Pancreas (tissue), 10 donors: ENCODE measurements at regions not wholly inside any gene's neighbourhood (a gene's known extent, or its start where the extent isn't known, plus 50 kb on each side); places are given as distances from the start of the nearest gene placed in this dataset.

Experiments
- ATAC-seq, 4 donors: fragments of 200-7000 bp; cut with Tn5 transposase; one replicate each; pipeline versions ENCODE4 v1.8.0 to v1.9.1; 2020; ENCODE audit warnings: mild to moderate bottlenecking in 4 of 4, moderate library complexity in 4 of 4
- DNase-seq, 6 donors: peaks; one replicate each; pipeline ENCODE4 v3.0.0-alpha.2; 2020
- FAIRE-seq: peaks from 2 replicates; lab custom pipeline; 2012; peaks lifted over from hg19 to GRCh38; lab: Jason Lieb, UNC
- H3K27ac ChIP-seq, 4 donors: fragments of 200-600 bp; sonication (generic); 1 replicate in 3 of 4; 2 replicates in 1 of 4; pipeline versions ENCODE4 v1.5.0 to v1.8.0; 2020
- H3K27me3 ChIP-seq, 4 donors: fragments of 200-600 bp; one replicate each; pipeline ENCODE4 v1.8.0; 2021
- H3K36me3 ChIP-seq, 3 donors: fragments of 200-600 bp; sonication (generic) in 1 of 3; one replicate each; pipeline versions ENCODE4 v1.5.0 to v1.8.0; 2020 to 2021
- H3K4me1 ChIP-seq, 3 donors: fragments of 200-600 bp; one replicate each; pipeline ENCODE4 v1.8.0; 2021
- H3K4me3 ChIP-seq, 4 donors: fragments of 200-600 bp; sonication (generic) in 2 of 4; one replicate each; pipeline versions ENCODE4 v1.5.0 to v1.8.0; 2020 to 2021
- H3K9me3 ChIP-seq, 4 donors: fragments of 200-600 bp; one replicate each; pipeline ENCODE4 v1.8.0; 2021
- CTCF ChIP-seq, 4 donors: fragments of 200-600 bp; sonication (generic) in 3 of 4; IDR thresholded peaks; one replicate each; pipeline versions ENCODE4 v1.5.0 to v1.8.0; 2021; ENCODE audit warnings: antibody characterized with exemption in 4 of 4
- WGBS, 2 donors: extraction: QIAGEN DNeasy Blood & Tissue Kit; methylation state at CpG; one replicate each; pipeline ENCODE4 v1.1.7; 2013; 5-methylcytosine and 5-hydroxymethylcytosine counted together
- intact Hi-C, 3 donors: fragments of 100-400 bp; cut with DNase I; formaldehyde crosslinking; loops; one replicate each; pipeline versions ENCODE4 v1.11.1 to v1.14.2; 2022
- donor health status: healthy with polysubstance abuse.
- donor health status: DM: no; HTN: no; CAD: no; lungs with moderate emphysema.
- donor health status: DM: no; HTN: no; CAD: no.
- donor health status: control.
- donor health status: control.
- donor health status: Bipolar disorder and iron deficiency.
- donor health status: DM: yes; HTN: yes; CAD: no.
- donor health status: DM: no; HTN: no; CAD: no.
- donor health status: DM: no; HTN: no; CAD: no.
- donor health status: DM: yes; HTN: yes; CAD: no.

DNA sequence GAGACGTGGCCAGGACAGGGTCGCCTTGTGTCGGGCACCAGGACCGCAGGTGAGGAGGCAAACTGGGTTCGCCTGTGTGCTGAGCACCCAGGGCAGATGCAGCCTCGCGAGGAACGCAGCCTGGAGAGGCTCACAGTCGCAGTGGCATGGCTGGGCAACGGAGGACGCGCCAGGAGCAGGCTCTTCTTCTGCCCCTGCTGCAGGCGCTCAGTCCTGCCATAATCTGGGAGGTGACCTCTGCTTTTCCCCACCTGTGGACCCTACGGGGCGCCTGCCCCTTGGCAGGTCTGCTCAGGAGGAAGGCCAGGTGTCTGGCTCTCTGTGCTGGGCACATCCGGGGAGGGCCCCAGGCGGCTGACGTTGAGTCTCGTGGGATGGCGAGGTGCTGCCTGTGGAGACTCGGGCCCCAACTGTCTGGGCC is 1136.2 kb downstream of the BRD1 start:
- peak in 2 of 6 donors; percentile 10 to 35 for DNase-seq
- no peaks in the 10 kb centered on the region for H3K27me3 ChIP-seq
- H3K36me3 ChIP-seq: no peaks in the 10 kb centered on the region
- H3K4me3 ChIP-seq: no peak overlapping the region
- no peak overlapping the region for H3K27ac ChIP-seq
- H3K4me1 ChIP-seq: no peaks in the 10 kb centered on the region
- intact Hi-C loops: no loop called here
- no peak for ATAC-seq
- no peak for FAIRE-seq
- WGBS, 2 donors: 69 to 82% methylated on average over 21 of the region's 21 CpGs
- TF ChIP-seq CTCF (IDR thresholded peaks at IDR 0.05): no peak
- H3K9me3 ChIP-seq: no peaks in the 10 kb centered on the region

DNA sequence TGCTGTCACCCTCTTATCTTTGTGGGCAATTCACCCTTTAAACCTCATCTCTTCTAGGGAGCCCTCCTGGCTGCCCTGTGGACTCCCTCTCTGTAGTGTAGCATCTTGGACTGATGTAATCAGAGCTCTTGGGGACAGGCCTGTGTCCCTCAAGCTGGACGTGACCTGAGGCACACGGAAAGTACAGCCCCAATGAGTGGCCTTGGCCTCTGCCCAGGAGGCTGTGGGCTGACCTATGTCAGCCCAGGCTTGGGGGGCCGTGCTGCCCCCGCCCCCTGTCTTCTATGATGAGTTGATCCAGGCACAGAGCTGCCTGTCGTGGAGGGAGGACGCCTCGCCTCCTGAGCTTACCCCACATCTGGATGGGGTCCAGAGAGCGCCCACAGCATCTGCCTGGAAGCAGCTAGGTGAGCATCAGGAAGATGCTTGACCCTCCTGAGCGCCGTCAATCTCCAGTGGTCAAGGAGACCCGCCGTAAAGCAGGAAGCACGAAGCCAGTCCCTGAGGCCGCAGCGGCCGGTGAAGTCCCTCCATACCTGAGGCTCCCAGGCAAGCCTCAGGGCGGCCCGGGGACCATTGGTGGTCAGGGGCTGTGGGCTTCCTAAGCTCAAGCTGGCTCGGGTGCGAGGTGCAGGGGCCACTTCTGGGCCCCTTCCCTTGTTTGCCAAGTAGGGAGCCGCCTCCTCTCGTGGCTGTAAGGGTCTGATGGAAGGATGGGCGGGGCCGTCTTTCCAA is 1136.9 kb downstream of the BRD1 start:
- FAIRE-seq (no peak), DNase-seq (peak in 2 of 6 donors; percentile 20 to 39), ATAC-seq (no peak)
- intact Hi-C loops: no loop called here
- no peaks in the 10 kb centered on the region for H3K9me3 ChIP-seq
- H3K4me3 ChIP-seq: no peak overlapping the region
- no peak overlapping the region for H3K27ac ChIP-seq
- no peaks in the 10 kb centered on the region for H3K36me3 ChIP-seq
- no peaks in the 10 kb centered on the region for H3K27me3 ChIP-seq
- WGBS, 2 donors: 54 to 75% methylated on average over 24 of the region's 24 CpGs
- no peak for TF ChIP-seq CTCF (IDR thresholded peaks at IDR 0.05)
- H3K4me1 ChIP-seq: no peaks in the 10 kb centered on the region

DNA sequence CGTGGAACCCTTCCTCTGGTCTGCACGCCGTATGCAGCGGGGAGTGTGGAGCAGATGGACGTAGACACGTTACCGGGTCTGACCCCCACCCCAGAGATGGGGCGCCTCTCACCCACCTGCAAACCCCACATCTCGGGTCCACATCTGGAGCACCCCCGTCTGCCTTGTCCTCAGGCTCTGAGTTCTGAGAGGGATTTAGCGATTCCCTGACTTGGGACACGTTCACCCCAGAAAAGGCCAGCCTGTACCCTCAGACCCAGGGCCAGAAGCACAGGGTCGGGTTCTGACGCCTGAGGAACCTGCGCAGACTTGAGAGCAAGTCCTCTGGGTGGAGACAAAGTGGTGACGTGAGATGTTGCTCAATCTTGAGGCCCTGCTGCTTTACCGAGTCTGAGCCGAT is 1138.5 kb downstream of the BRD1 start:
- Histone ChIP-seq H3K27ac (no peak overlapping the region), H3K4me3 (no peak overlapping the region), H3K9me3 (no peaks in the 10 kb centered on the region), H3K36me3 (no peaks in the 10 kb centered on the region), H3K4me1 (no peaks in the 10 kb centered on the region), H3K27me3 (no peaks in the 10 kb centered on the region)
- peak in 1 of 6 donors; percentile 2 for DNase-seq
- no peak for ATAC-seq
- TF ChIP-seq CTCF (IDR thresholded peaks at IDR 0.05): no peak
- intact Hi-C loops: no loop called here
- FAIRE-seq: no peak
- WGBS, 2 donors: 71 to 85% methylated on average over 18 of the region's 18 CpGs

DNA sequence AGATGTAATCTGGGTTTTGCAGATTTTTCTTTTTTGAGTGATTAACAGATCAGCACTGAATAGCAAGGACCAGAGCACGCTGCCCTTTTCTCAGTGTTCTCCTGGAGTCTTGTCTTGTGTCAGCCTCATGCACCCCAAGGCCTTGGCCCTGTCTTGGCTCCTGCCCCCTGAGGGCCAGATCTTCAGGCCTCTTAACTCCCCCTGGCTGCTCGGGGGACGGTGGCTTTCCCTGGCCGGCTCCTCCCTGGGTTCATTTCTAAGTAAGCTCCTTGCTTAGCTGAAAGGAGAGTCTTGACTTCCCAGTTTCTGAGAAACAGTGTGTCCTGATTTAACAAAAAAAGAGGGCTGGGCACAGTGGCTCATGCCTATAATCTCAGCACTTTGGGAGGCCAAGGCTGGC is 1139.3 kb downstream of the BRD1 start:
- intact Hi-C loops: no loop called here
- Histone ChIP-seq H3K27me3 (no peaks in the 10 kb centered on the region), H3K4me1 (no peaks in the 10 kb centered on the region), H3K27ac (no peak overlapping the region), H3K4me3 (no peak overlapping the region), H3K36me3 (no peaks in the 10 kb centered on the region), H3K9me3 (no peaks in the 10 kb centered on the region)
- FAIRE-seq: no peak
- peak in 1 of 6 donors; percentile 14 for DNase-seq
- no peak for TF ChIP-seq CTCF (IDR thresholded peaks at IDR 0.05)
- ATAC-seq: no peak
- 70 to 80% methylated on average over 4 of the region's 4 CpGs for WGBS, 2 donors

DNA sequence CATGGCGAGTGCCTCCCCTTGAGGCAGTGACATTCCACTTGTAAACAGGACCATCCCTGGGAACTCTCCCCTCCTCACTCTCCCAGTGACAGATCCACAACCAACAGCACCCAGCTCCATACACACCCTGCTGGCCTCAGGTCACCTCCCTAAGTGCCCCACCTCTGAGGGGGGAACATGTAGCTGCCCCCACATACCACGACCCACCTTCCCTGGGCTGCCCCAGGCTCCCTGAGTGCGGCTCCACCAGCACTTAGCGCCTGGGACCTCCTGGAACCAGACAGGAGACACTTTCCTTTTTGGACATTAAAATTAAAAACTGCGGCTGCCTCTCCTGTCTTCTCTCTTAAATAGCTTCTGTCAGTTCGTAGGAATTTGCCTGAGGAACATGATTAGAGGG is 1140.1 kb downstream of the BRD1 start:
- no peaks in the 10 kb centered on the region for H3K9me3 ChIP-seq
- H3K4me3 ChIP-seq: no peak overlapping the region
- no peak for ATAC-seq
- intact Hi-C loops: no loop called here
- no peaks in the 10 kb centered on the region for H3K36me3 ChIP-seq
- no peaks in the 10 kb centered on the region for H3K4me1 ChIP-seq
- no peak overlapping the region for H3K27ac ChIP-seq
- DNase-seq: peak in 1 of 6 donors; percentile 12
- H3K27me3 ChIP-seq: no peaks in the 10 kb centered on the region
- 68 to 87% methylated on average over 6 of the region's 6 CpGs for WGBS, 2 donors
- TF ChIP-seq CTCF (IDR thresholded peaks at IDR 0.05): no peak
- no peak for FAIRE-seq
